ENCODE measurements at regions not wholly inside any gene's neighbourhood (a gene's known extent, or its start where the extent isn't known, plus 50 kb on each side); places are given as distances from the start of the nearest gene placed in this dataset.
A peak's percentile ranks its signal among the peaks of the same experiment; 100 is the strongest.

- no peak for TF ChIP-seq CTCF (conservative IDR thresholded peaks at IDR 0.05; ENCODE audit: low read depth, low read length)
- TF ChIP-seq POLR2A (IDR thresholded peaks at IDR 0.05; ENCODE audit: low read depth, low read length): no peak
- TF ChIP-seq MAZ (IDR thresholded peaks at IDR 0.05; ENCODE audit: borderline replicate concordance, low read depth, low read length): no peak
- TF ChIP-seq RAD21 (IDR thresholded peaks at IDR 0.05; ENCODE audit: low read length): no peak
Observed at GRCh38 chr20:58583586-58583985, 67.5 kb upstream of the STX16 start (continued).

- BruUV-seq (replicated peaks): no TSS peak
- dilution Hi-C loops (cut with HindIII; ENCODE audit: low sequenced_read_pairs, unreplicated experiment): no loop called here
- Histone ChIP-seq H2BK5ac (ENCODE audit: low read depth, low read length, poor library complexity, severe bottlenecking) (no peak overlapping the region), H4K20me1 (ENCODE audit: insufficient read depth, low read length) (no peaks in the 10 kb centered on the region), H4K5ac (ENCODE audit: low read depth, low read length) (no peak overlapping the region), H3K4me3 (ENCODE audit: insufficient read depth, low read depth, low read length) (no peak overlapping the region), H3K36me3 (ENCODE audit: control insufficient read depth, insufficient read depth, low read length) (no peaks in the 10 kb centered on the region), H2AK9ac (replicated peaks; ENCODE audit: low read depth, low read length, poor library complexity) (peak overlapping the region; percentile 44), H3K27ac (ENCODE audit: insufficient read depth, low read length) (no peak overlapping the region), H2BK120ac (ENCODE audit: low read depth, low read length) (no peak overlapping the region; the same call in 1 of the 2 replicates), H3K4ac (ENCODE audit: low read depth, low read length) (no peak overlapping the region; the same call in 1 of the 2 replicates), H2AK5ac (ENCODE audit: low read depth, low read length) (no peak overlapping the region), H3K56ac (ENCODE audit: extremely low read depth, insufficient read depth, low read length) (no peak overlapping the region), H3K14ac (replicated peaks; ENCODE audit: low read depth, low read length) (no peak overlapping the region), H4K8ac (ENCODE audit: low read depth in 2 of 2, low read length in 2 of 2) (no peak overlapping the region), H4K91ac (ENCODE audit: insufficient read depth, low read depth, low read length) (no peak overlapping the region), H3K79me1 (ENCODE audit: low read depth in 1 of 2, low read length in 2 of 2) (no peaks in the 10 kb centered on the region), H3K23ac (ENCODE audit: low read depth, low read length) (no peak overlapping the region), H3K9ac (ENCODE audit: low read depth, low read length) (no peak overlapping the region), H3K9me3 (ENCODE audit: control insufficient read depth, insufficient read depth, low read length) (no peaks in the 10 kb centered on the region), H3K18ac (ENCODE audit: low read depth, low read length) (no peak overlapping the region), H3K4me1 (ENCODE audit: control insufficient read depth, insufficient read depth, low read length) (peaks cover 12% of the 10 kb centered on the region), H3K4me2 (ENCODE audit: low read depth, low read length) (no peak overlapping the region), H2BK20ac (ENCODE audit: low read depth, low read length) (peak overlapping the region; percentile 18; the same call in 1 of the 2 replicates), H3K27me3 (ENCODE audit: control insufficient read depth, insufficient read depth, low read length) (peaks cover 4% of the 10 kb centered on the region; the same call in 1 of the 2 replicates), H3K9me1 (ENCODE audit: insufficient read depth, low read length) (peaks cover 8% of the 10 kb centered on the region), H2BK15ac (ENCODE audit: low read depth, low read length) (no peak overlapping the region), H2AFZ (replicated peaks; ENCODE audit: low read length, poor library complexity) (no peak overlapping the region)
- in situ Hi-C loops (cut with MboI; ENCODE audit: low sequenced_read_pairs): no loop called here
- no peak for ATAC-seq (ENCODE audit: low read depth)
- POLR2A ChIA-PET (ENCODE audit: unreplicated experiment): no interaction called here
- peak; percentile 49 for DNase-seq
- WGBS, 2 experiments (ENCODE audit: extremely low coverage in 2 of 2, insufficient read length in 1 of 2): 58% methylated on average over 4 of the region's 13 CpGs; no CpG with 5 or more reads in 1 of the 2 experiments
- CTCF ChIA-PET: no interaction called here
- intact Hi-C loops (cut with micrococcal nuclease): no loop called here
- TF ChIP-seq MAZ (IDR thresholded peaks at IDR 0.05; ENCODE audit: borderline replicate concordance, low read depth, low read length) (no peak), RAD21 (IDR thresholded peaks at IDR 0.05; ENCODE audit: low read length) (no peak), RCOR1 (IDR thresholded peaks at IDR 0.05; ENCODE audit: insufficient replicate concordance, low read length) (no peak), POLR2A (IDR thresholded peaks at IDR 0.05; ENCODE audit: low read depth, low read length) (no peak), RFX5 (IDR thresholded peaks at IDR 0.05; ENCODE audit: low read depth, low read length) (no peak), SMC3 (IDR thresholded peaks at IDR 0.05; ENCODE audit: low read depth, low read length) (no peak), CTCF (conservative IDR thresholded peaks at IDR 0.05; ENCODE audit: low read depth, low read length) (no peak), CHD1 (IDR thresholded peaks at IDR 0.05; ENCODE audit: low read depth, low read length) (no peak), ELK1 (IDR thresholded peaks at IDR 0.05; ENCODE audit: borderline replicate concordance, low read depth, low read length) (no peak), FOS (IDR thresholded peaks at IDR 0.05; ENCODE audit: low read depth, low read length) (no peak)
Observed at GRCh38 chr20:58583176-58583575, 67.9 kb upstream of the STX16 start.

Data from IMR-90 (cell line).